CD14-positive monocyte (primary cell): ENCODE measurements at regions not wholly inside any gene's neighbourhood (a gene's known extent, or its start where the extent isn't known, plus 50 kb on each side); places are given as distances from the start of the nearest gene placed in this dataset.

ENCODE experiments used
- DNase-seq, 3 donors: peaks; one replicate each; pipeline ENCODE4 v3.0.0-alpha.2; 2011 to 2022
- H2AFZ ChIP-seq: 2 replicates; pipeline ENCODE4 v1.6.0; 2012; ENCODE audit warnings: mild to moderate bottlenecking, low read depth, low read length, inconsistent platforms; ENCODE audit not compliant: insufficient read depth, poor library complexity, severe bottlenecking
- H3K27ac ChIP-seq, 2 donors: 1 replicate in 1 of 2; 2 replicates in 1 of 2; pipeline ENCODE4 v1.5.1; 2012 to 2013; ENCODE audit warnings: low read length in 2 of 2, control low read depth in 1 of 2, inconsistent platforms in 1 of 2, low read depth in 1 of 2, mild to moderate bottlenecking in 1 of 2
- H3K27me3 ChIP-seq, 2 donors: one replicate each; pipeline versions ENCODE4 v1.6.0 to v1.6.1; 2011 to 2013; ENCODE audit warnings: low read length in 2 of 2; ENCODE audit not compliant: control insufficient read depth in 2 of 2, insufficient read depth in 2 of 2
- H3K36me3 ChIP-seq, 2 donors: replicated peaks in 1 of 2; 1 replicate in 1 of 2; 2 replicates in 1 of 2; pipeline versions ENCODE4 v1.5.1 to v1.6.1; 2012 to 2013; ENCODE audit warnings: low read length in 2 of 2, control low read depth in 1 of 2, inconsistent platforms in 1 of 2, mild to moderate bottlenecking in 1 of 2; ENCODE audit not compliant: insufficient read depth in 2 of 2, control insufficient read depth in 1 of 2
- H3K4me1 ChIP-seq, 2 donors: 1 replicate in 1 of 2; 2 replicates in 1 of 2; pipeline versions ENCODE4 v1.5.1 to v1.6.1; 2012 to 2013; ENCODE audit warnings: low read length in 2 of 2, control low read depth in 1 of 2, inconsistent platforms in 1 of 2, mild to moderate bottlenecking in 1 of 2, moderate library complexity in 1 of 2; ENCODE audit not compliant: insufficient read depth in 2 of 2, control insufficient read depth in 1 of 2
- H3K4me2 ChIP-seq: replicated peaks from 2 replicates; pipeline ENCODE3; 2012; ENCODE audit warnings: low read length, moderate library complexity, mild to moderate bottlenecking; ENCODE audit not compliant: poor library complexity, severe bottlenecking; ENCODE audit errors: extremely low read depth
- H3K4me3 ChIP-seq, 3 experiments: fragments of 200-600 bp in 1 of 3; sonication (generic) in 1 of 3; replicated peaks in 1 of 3; 1 replicate in 2 of 3; 2 replicates in 1 of 3; pipeline ENCODE4 v1.5.1; 2011 to 2013; ENCODE audit warnings: low read length in 3 of 3, mild to moderate bottlenecking in 3 of 3, control low read depth in 2 of 3, low read depth in 2 of 3, inconsistent platforms in 1 of 3, moderate library complexity in 1 of 3
- H3K79me2 ChIP-seq: 2 replicates; pipeline ENCODE4 v1.6.0; 2012; ENCODE audit warnings: mild to moderate bottlenecking, control low read depth, inconsistent platforms, low read length, moderate library complexity; ENCODE audit not compliant: insufficient read depth
- H3K9ac ChIP-seq: 2 replicates; pipeline ENCODE4 v1.6.0; 2017; ENCODE audit warnings: low read length, mild to moderate bottlenecking; ENCODE audit not compliant: insufficient read depth, poor library complexity, severe bottlenecking
- H3K9me3 ChIP-seq, 2 donors: replicated peaks in 1 of 2; 1 replicate in 1 of 2; 2 replicates in 1 of 2; pipeline versions ENCODE4 v1.5.1 to v1.6.1; 2012 to 2013; ENCODE audit warnings: low read length in 2 of 2, control low read depth in 1 of 2; ENCODE audit not compliant: control insufficient read depth in 1 of 2, insufficient read depth in 1 of 2
- H4K20me1 ChIP-seq: 2 replicates; pipeline ENCODE4 v1.6.0; 2012; ENCODE audit warnings: mild to moderate bottlenecking, low read length, control low read depth, moderate library complexity; ENCODE audit not compliant: insufficient read depth
- H3K27ac Mint-ChIP-seq, 7 donors: one replicate each; pipeline ENCODE4 v1.8.0; 2020; ENCODE audit warnings: mild to moderate bottlenecking in 7 of 7, mixed read lengths in 7 of 7, moderate library complexity in 6 of 7, inconsistent platforms in 2 of 7
- H3K27me3 Mint-ChIP-seq, 3 donors: one replicate each; pipeline ENCODE4 v1.8.0; 2021 to 2022; ENCODE audit warnings: low read depth in 3 of 3, mild to moderate bottlenecking in 3 of 3, mixed read lengths in 3 of 3, moderate library complexity in 3 of 3, inconsistent platforms in 1 of 3
- H3K36me3 Mint-ChIP-seq, 2 donors: one replicate each; pipeline ENCODE4 v1.8.0; 2020; ENCODE audit warnings: mixed read lengths in 2 of 2, inconsistent platforms in 1 of 2, mild to moderate bottlenecking in 1 of 2
- H3K4me1 Mint-ChIP-seq: one replicate; pipeline ENCODE4 v1.8.0; 2020; ENCODE audit warnings: mild to moderate bottlenecking, mixed read lengths
- H3K4me3 Mint-ChIP-seq, 2 donors: one replicate each; pipeline ENCODE4 v1.8.0; 2020; ENCODE audit warnings: mild to moderate bottlenecking in 2 of 2, mixed read lengths in 2 of 2, moderate library complexity in 1 of 2
- H3K9me3 Mint-ChIP-seq, 7 donors: one replicate each; pipeline ENCODE4 v1.8.0; 2020 to 2022; ENCODE audit warnings: mixed read lengths in 7 of 7, mild to moderate bottlenecking in 6 of 7, moderate library complexity in 6 of 7, inconsistent platforms in 2 of 7
- WGBS: methylation state at CpG from one replicate; pipeline ENCODE4 v1.1.5; 2013; ENCODE audit warnings: missing lambda C conversion rate; ENCODE audit not compliant: insufficient coverage; 5-methylcytosine and 5-hydroxymethylcytosine counted together
- intact Hi-C, 2 donors: fragments of 100-400 bp; cut with micrococcal nuclease; formaldehyde crosslinking; loops; one replicate each; pipeline versions ENCODE4 v1.15.0 to v1.15.1; 2023
- TF ChIP-seq, protein P1 (sequence below): fragments of 200-600 bp; IDR thresholded peaks from one replicate; pipeline ENCODE4 v1.8.0; 2022; ENCODE audit warnings: antibody characterized with exemption, mild to moderate bottlenecking

DNA sequence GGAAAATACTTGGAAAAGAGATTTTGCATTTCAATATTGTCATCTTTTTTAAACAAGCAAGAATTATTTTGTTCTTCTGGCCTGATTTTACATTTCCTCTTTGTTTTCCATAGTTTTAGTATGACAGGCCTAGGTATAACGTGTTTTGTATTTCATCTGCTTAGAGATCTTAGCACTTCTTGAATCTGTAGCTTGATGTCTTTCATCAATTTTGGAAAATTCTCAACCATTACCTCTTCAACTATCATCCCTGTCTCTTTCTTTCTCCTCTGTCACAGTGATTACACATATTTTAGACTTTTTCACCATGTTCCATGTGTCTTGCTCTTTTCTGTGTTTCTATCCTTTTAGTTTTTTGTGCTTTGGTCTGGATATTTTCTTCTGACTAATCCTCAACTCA lies 67.2 kb upstream of the PHACTR1 start:
- no peaks in the 10 kb centered on the region for H4K20me1 ChIP-seq
- WGBS = no CpG with 5 or more reads among the region's 1 CpG
- H3K9me3 ChIP-seq = no peaks in the 10 kb centered on the region
- H3K4me1 ChIP-seq = no peaks in the 10 kb centered on the region
- H3K79me2 ChIP-seq = no peaks in the 10 kb centered on the region
- TF ChIP-seq, protein P1, sequence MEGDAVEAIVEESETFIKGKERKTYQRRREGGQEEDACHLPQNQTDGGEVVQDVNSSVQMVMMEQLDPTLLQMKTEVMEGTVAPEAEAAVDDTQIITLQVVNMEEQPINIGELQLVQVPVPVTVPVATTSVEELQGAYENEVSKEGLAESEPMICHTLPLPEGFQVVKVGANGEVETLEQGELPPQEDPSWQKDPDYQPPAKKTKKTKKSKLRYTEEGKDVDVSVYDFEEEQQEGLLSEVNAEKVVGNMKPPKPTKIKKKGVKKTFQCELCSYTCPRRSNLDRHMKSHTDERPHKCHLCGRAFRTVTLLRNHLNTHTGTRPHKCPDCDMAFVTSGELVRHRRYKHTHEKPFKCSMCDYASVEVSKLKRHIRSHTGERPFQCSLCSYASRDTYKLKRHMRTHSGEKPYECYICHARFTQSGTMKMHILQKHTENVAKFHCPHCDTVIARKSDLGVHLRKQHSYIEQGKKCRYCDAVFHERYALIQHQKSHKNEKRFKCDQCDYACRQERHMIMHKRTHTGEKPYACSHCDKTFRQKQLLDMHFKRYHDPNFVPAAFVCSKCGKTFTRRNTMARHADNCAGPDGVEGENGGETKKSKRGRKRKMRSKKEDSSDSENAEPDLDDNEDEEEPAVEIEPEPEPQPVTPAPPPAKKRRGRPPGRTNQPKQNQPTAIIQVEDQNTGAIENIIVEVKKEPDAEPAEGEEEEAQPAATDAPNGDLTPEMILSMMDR = no peak
- H2AFZ ChIP-seq = no peak overlapping the region
- no peak for DNase-seq
- H3K9ac ChIP-seq = no peak overlapping the region
- no peaks in the 10 kb centered on the region for H3K27me3 ChIP-seq
- H3K4me1 Mint-ChIP-seq = no peaks in the 10 kb centered on the region
- H3K4me3 ChIP-seq = no peak overlapping the region
- intact Hi-C loops = no loop called here
- no peak overlapping the region for H3K27ac ChIP-seq
- H3K36me3 Mint-ChIP-seq = no peaks in the 10 kb centered on the region
- H3K9me3 Mint-ChIP-seq = peaks cover 0 to 4% (median 0%) of the 10 kb centered on the region in 7 donors
- no peaks in the 10 kb centered on the region for H3K36me3 ChIP-seq
- no peak overlapping the region for H3K4me2 ChIP-seq
- no peak overlapping the region for H3K27ac Mint-ChIP-seq
- no peak overlapping the region for H3K4me3 Mint-ChIP-seq
- H3K27me3 Mint-ChIP-seq = no peaks in the 10 kb centered on the region

DNA sequence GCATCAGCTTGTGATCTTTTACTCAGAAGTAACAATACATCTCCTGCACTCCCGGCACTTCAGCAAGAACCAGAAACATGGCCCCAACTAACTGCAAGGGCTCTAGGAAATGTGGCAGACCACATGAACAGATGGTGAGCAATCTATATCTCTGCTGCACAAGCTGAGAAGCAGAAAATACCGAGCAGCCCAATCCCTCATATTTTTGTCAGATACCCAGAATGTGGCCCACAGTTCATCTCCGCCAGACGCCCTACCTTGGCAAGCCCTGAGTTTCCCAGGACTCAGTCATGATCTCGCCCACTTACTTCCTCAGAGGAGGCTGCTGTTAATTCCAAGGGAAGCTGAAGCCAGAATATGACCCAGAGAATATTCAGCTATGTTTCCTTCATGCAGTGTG lies 63.1 kb upstream of the PHACTR1 start:
- Histone ChIP-seq H3K9me3 (no peaks in the 10 kb centered on the region), H4K20me1 (no peaks in the 10 kb centered on the region), H3K36me3 (no peaks in the 10 kb centered on the region), H3K27ac (no peak overlapping the region), H3K4me3 (no peak overlapping the region), H3K9ac (no peak overlapping the region), H2AFZ (no peak overlapping the region), H3K4me2 (no peak overlapping the region), H3K4me1 (no peaks in the 10 kb centered on the region), H3K79me2 (no peaks in the 10 kb centered on the region), H3K27me3 (no peaks in the 10 kb centered on the region)
- Mint-ChIP-seq H3K27ac (no peak overlapping the region), H3K9me3 (peaks cover 0 to 4% (median 0%) of the 10 kb centered on the region in 7 donors), H3K36me3 (no peaks in the 10 kb centered on the region), H3K4me1 (no peaks in the 10 kb centered on the region), H3K27me3 (no peaks in the 10 kb centered on the region), H3K4me3 (no peak overlapping the region)
- WGBS = 5% methylated on average over 5 of the region's 5 CpGs
- TF ChIP-seq, protein P1 = no peak
- no peak for DNase-seq
- intact Hi-C loops = no loop called here
